GM12878 (cell line): ENCODE measurements at regions not wholly inside any gene's neighbourhood (a gene's known extent, or its start where the extent isn't known, plus 50 kb on each side); places are given as distances from the start of the nearest gene placed in this dataset.

Experiments used
- ATAC-seq: fragments of 200-7000 bp; cut with Tn5 transposase; 3 replicates; pipeline ENCODE4 v1.9.1; 2020; ENCODE audit warnings: mild to moderate bottlenecking, moderate library complexity
- BruUV-seq: library from RNA; stranded (reverse); fragments of 400-500 nt; replicated peaks from 2 replicates; lab custom pipeline; 2021; lab: Mats Ljungman, UMichigan
- CTCF ChIA-PET: fragments of 300-600 bp; sonication (Branson Sonifier 250); formaldehyde crosslinking; extraction: SDS; loops from one replicate; lab custom pipeline; 2021; ENCODE audit warnings: inconsistent platforms; lab: Yijun Ruan, JAX
- POLR2A ChIA-PET: fragments of 350-600 bp; formaldehyde crosslinking; extraction: SDS; loops from one replicate; lab custom pipeline; 2021; ENCODE audit warnings: inconsistent platforms; lab: Charles Lee
- RAD21 ChIA-PET: fragments of 300-600 bp; sonication (Branson Sonifier 250); formaldehyde crosslinking; loops from one replicate; lab custom pipeline; 2023; ENCODE audit warnings: antibody characterized with exemption; ENCODE audit not compliant: unreplicated experiment; lab: Charles Lee
- SMC1A ChIA-PET: fragments of 300-600 bp; sonication (Branson Sonifier 250); formaldehyde crosslinking; loops from one replicate; lab custom pipeline; 2023; ENCODE audit not compliant: unreplicated experiment, uncharacterized antibody; lab: Charles Lee
- DNase-seq: peaks from one replicate; pipeline ENCODE4 v3.0.0-alpha.2; 2011; ENCODE audit warnings: low read depth, low spot score
- FAIRE-seq: peaks from 3 replicates; lab custom pipeline; 2011; peaks lifted over from hg19 to GRCh38; lab: Jason Lieb, UNC
- H2AFZ ChIP-seq: 2 replicates; pipeline ENCODE4 v1.6.0; 2011; ENCODE audit warnings: low read depth, low read length, control low read depth; ENCODE audit not compliant: control insufficient read depth
- H3K27ac ChIP-seq: 2 replicates; pipeline ENCODE4 v1.5.1; 2011; ENCODE audit warnings: control low read depth; ENCODE audit not compliant: control insufficient read depth, insufficient read depth
- H3K27me3 ChIP-seq, 2 experiments: replicated peaks in 1 of 2; 2 replicates each; pipeline versions ENCODE4 v1.6.0 to v1.6.1; 2011; ENCODE audit warnings: low read length in 1 of 2; ENCODE audit not compliant: control insufficient read depth in 2 of 2, insufficient read depth in 2 of 2
- H3K36me3 ChIP-seq, 2 experiments: 2 replicates each; pipeline ENCODE4 v1.5.1; 2011; ENCODE audit warnings: low read length in 1 of 2; ENCODE audit not compliant: control insufficient read depth in 2 of 2, insufficient read depth in 2 of 2
- H3K4me1 ChIP-seq: 2 replicates; pipeline ENCODE4 v1.6.1; 2011; ENCODE audit warnings: mild to moderate bottlenecking, low read length, moderate library complexity, mixed read lengths; ENCODE audit not compliant: control insufficient read depth, insufficient read depth
- H3K4me2 ChIP-seq: 2 replicates; pipeline ENCODE4 v1.6.0; 2011; ENCODE audit warnings: control low read depth; ENCODE audit not compliant: control insufficient read depth, insufficient read depth
- H3K4me3 ChIP-seq: fragments of 200-600 bp; sonication (generic); 2 replicates; pipeline ENCODE4 v1.5.1; 2016
- H3K79me2 ChIP-seq: 2 replicates; pipeline ENCODE4 v1.6.0; 2011; ENCODE audit warnings: low read length; ENCODE audit not compliant: control insufficient read depth, insufficient read depth
- H3K9ac ChIP-seq: 2 replicates; pipeline ENCODE4 v1.8.0; 2011; ENCODE audit warnings: low read length, control low read depth, mixed read lengths; ENCODE audit not compliant: control insufficient read depth, insufficient read depth
- H3K9me3 ChIP-seq: replicated peaks from 3 replicates; pipeline ENCODE4 v1.5.1; 2011; ENCODE audit warnings: mild to moderate bottlenecking, low read length; ENCODE audit not compliant: control insufficient read depth, insufficient read depth
- H4K20me1 ChIP-seq: 2 replicates; pipeline ENCODE4 v1.6.0; 2011; ENCODE audit not compliant: control insufficient read depth, insufficient read depth
- ATF2 ChIP-seq: IDR thresholded peaks from 2 replicates; pipeline ENCODE4 v1.6.1; 2012; ENCODE audit warnings: low read length, inconsistent platforms
- NBN ChIP-seq: fragments of 450-650 bp; IDR thresholded peaks from 2 replicates; pipeline ENCODE4 v1.6.1; 2016
- NFYA ChIP-seq: IDR thresholded peaks from 2 replicates; pipeline ENCODE4 v1.6.1; 2011; ENCODE audit warnings: low read depth, mild to moderate bottlenecking, low read length, improper control_type of control experiment, borderline replicate concordance
- NR2C1 ChIP-seq: fragments of 450-650 bp; IDR thresholded peaks from 2 replicates; pipeline ENCODE4 v1.6.1; 2017; ENCODE audit warnings: antibody characterized with exemption, mild to moderate bottlenecking, moderate library complexity
- YBX1 ChIP-seq: fragments of 450-650 bp; IDR thresholded peaks from 2 replicates; pipeline ENCODE4 v1.6.1; 2016; ENCODE audit warnings: antibody characterized with exemption
- ZNF24 ChIP-seq: fragments of 450-650 bp; IDR thresholded peaks from 2 replicates; pipeline ENCODE4 v1.6.1; 2017; ENCODE audit warnings: antibody characterized with exemption, mild to moderate bottlenecking
- in situ Hi-C: fragments of 300-500 bp; cut with MboI; formaldehyde crosslinking; loops from 9 replicates; pipeline ENCODE4 v1.14.3; 2018; ENCODE audit warnings: mixed read lengths
- intact Hi-C: fragments of 100-400 bp; cut with micrococcal nuclease; formaldehyde crosslinking; loops from one replicate; pipeline ENCODE4 v1.14.2; 2022; ENCODE audit not compliant: unreplicated experiment
- TF ChIP-seq, protein P1 (sequence below): fragments of 450-650 bp; IDR thresholded peaks from 2 replicates; pipeline ENCODE4 v1.6.1; 2017; ENCODE audit warnings: mild to moderate bottlenecking, low read depth, inconsistent platforms; ENCODE audit not compliant: poor library complexity, severe bottlenecking
- TF ChIP-seq, protein P2 (sequence below): fragments of 450-650 bp; IDR thresholded peaks from 2 replicates; pipeline ENCODE4 v1.6.1; 2018; ENCODE audit warnings: borderline replicate concordance, mild to moderate bottlenecking; ENCODE audit not compliant: partially characterized antibody

DNA sequence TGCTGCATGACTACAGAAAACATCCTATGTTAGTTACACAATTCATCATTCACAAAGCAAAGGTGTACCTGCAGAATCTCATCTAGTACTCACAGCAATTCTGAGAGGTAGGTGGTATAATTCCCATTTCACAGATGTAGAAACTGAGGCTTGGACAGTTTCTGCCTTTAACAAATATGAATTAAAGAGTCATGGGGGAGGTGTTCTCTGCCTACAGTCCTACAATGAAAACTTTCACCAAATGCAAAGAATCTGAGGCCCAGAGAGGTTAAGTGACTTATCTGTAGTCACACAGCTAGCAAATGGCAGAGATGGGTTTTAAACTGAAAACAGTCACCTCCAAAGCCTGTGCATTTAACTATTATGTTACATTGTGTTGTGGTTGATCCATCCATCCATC is 171.6 kb upstream of the WSCD2 start:
- DNase-seq: no peak
- intact Hi-C loops (no loop called here), in situ Hi-C loops (no loop called here)
- H3K4me3 ChIP-seq: no peak overlapping the region
- no peaks in the 10 kb centered on the region for H3K4me1 ChIP-seq
- no peaks in the 10 kb centered on the region for H4K20me1 ChIP-seq
- RAD21 ChIA-PET: no interaction called here
- H3K79me2 ChIP-seq: no peaks in the 10 kb centered on the region
- no peaks in the 10 kb centered on the region for H3K9me3 ChIP-seq
- CTCF ChIA-PET: no interaction called here
- H3K4me2 ChIP-seq: no peak overlapping the region
- no peak for ATAC-seq
- H3K27ac ChIP-seq: no peak overlapping the region
- H3K27me3 ChIP-seq: peaks cover 0 to 2% of the 10 kb centered on the region in 2 experiments; a peak in 1 of 4 replicates
- no TSS peak for BruUV-seq
- no peak for FAIRE-seq
- H3K9ac ChIP-seq: no peak overlapping the region
- H2AFZ ChIP-seq: no peak overlapping the region
- TF ChIP-seq YBX1 (no peak), ATF2 (no peak), NR2C1 (no peak), NBN (no peak), NFYA (no peak), ZNF24 (no peak)
- TF ChIP-seq, protein P1, sequence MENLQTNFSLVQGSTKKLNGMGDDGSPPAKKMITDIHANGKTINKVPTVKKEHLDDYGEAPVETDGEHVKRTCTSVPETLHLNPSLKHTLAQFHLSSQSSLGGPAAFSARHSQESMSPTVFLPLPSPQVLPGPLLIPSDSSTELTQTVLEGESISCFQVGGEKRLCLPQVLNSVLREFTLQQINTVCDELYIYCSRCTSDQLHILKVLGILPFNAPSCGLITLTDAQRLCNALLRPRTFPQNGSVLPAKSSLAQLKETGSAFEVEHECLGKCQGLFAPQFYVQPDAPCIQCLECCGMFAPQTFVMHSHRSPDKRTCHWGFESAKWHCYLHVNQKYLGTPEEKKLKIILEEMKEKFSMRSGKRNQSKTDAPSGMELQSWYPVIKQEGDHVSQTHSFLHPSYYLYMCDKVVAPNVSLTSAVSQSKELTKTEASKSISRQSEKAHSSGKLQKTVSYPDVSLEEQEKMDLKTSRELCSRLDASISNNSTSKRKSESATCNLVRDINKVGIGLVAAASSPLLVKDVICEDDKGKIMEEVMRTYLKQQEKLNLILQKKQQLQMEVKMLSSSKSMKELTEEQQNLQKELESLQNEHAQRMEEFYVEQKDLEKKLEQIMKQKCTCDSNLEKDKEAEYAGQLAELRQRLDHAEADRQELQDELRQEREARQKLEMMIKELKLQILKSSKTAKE: no peak
- TF ChIP-seq, protein P2, sequence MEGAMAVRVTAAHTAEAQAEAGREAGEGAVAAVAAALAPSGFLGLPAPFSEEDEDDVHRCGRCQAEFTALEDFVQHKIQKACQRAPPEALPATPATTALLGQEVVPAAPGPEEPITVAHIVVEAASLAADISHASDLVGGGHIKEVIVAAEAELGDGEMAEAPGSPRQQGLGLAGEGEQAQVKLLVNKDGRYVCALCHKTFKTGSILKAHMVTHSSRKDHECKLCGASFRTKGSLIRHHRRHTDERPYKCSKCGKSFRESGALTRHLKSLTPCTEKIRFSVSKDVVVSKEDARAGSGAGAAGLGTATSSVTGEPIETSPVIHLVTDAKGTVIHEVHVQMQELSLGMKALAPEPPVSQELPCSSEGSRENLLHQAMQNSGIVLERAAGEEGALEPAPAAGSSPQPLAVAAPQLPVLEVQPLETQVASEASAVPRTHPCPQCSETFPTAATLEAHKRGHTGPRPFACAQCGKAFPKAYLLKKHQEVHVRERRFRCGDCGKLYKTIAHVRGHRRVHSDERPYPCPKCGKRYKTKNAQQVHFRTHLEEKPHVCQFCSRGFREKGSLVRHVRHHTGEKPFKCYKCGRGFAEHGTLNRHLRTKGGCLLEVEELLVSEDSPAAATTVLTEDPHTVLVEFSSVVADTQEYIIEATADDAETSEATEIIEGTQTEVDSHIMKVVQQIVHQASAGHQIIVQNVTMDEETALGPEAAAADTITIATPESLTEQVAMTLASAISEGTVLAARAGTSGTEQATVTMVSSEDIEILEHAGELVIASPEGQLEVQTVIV: no peak
- H3K36me3 ChIP-seq: no peaks in the 10 kb centered on the region
- POLR2A ChIA-PET: no interaction called here
- SMC1A ChIA-PET: no interaction called here
